Testis (tissue), 2 donors: ENCODE measurements at regions not wholly inside any gene's neighbourhood (a gene's known extent, or its start where the extent isn't known, plus 50 kb on each side); places are given as distances from the start of the nearest gene placed in this dataset.

Experiments
- DNase-seq: peaks from one replicate; pipeline ENCODE4 v3.0.0-alpha.2; 2019
- H3K27ac ChIP-seq, 2 donors: fragments of 200-600 bp; sonication (generic); one replicate each; pipeline ENCODE4 v1.5.1; 2019
- H3K27me3 ChIP-seq: fragments of 200-600 bp; sonication (generic); one replicate; pipeline ENCODE4 v1.5.1; 2019
- H3K36me3 ChIP-seq: fragments of 200-600 bp; sonication (generic); one replicate; pipeline ENCODE4 v1.5.1; 2017; ENCODE audit warnings: low read depth; ENCODE audit errors: missing control alignments
- H3K4me1 ChIP-seq: fragments of 200-600 bp; sonication (generic); one replicate; pipeline ENCODE4 v1.5.1; 2019
- H3K4me3 ChIP-seq, 2 donors: fragments of 200-600 bp; sonication (generic); one replicate each; pipeline ENCODE4 v1.5.1; 2017 to 2019
- H3K9me3 ChIP-seq: fragments of 200-600 bp; sonication (generic); one replicate; pipeline ENCODE4 v1.5.1; 2017
- POLR2A ChIP-seq: fragments of 450-650 bp; IDR thresholded peaks from one replicate; pipeline ENCODE4 v1.6.1; 2017; ENCODE audit warnings: antibody characterized with exemption, mild to moderate bottlenecking, moderate library complexity
- WGBS, 2 donors: methylation state at CpG; one replicate each; pipeline ENCODE4 v1.1.5; 2018; 5-methylcytosine and 5-hydroxymethylcytosine counted together
- intact Hi-C: fragments of 100-400 bp; cut with DNase I; formaldehyde crosslinking; loops from one replicate; pipeline ENCODE4 v1.15.1; 2023; ENCODE audit warnings: low total_unique reads
- TF ChIP-seq, protein P1 (sequence below), 3 experiments: fragments of 450-650 bp in 2 of 3; fragments of 200-600 bp in 1 of 3; sonication (generic) in 1 of 3; IDR thresholded peaks; one replicate each; pipeline ENCODE4 v1.5.1; 2016 to 2019; ENCODE audit warnings: antibody characterized with exemption in 3 of 3, mild to moderate bottlenecking in 2 of 3, moderate library complexity in 1 of 3

DNA sequence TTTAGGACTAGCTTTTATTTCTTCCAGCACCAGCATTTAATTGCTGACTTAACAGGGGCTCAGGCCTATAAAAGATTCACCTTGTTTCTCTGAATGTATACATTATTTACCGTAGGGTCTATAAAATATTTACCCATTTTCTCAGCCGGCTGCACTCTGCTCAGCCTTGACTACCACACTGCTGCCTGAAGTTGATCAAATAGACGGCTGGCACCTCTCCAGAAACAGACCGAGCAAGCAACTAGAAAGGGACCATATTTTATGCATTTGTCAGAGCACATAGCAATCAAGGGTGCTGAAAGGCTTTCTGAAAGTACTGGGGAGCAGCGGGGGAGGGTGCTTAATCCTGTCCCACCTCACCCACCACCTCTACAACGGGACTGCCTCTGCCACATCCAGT, 64.7 kb upstream of the FGGY start:
- Histone ChIP-seq H3K36me3 (no peaks in the 10 kb centered on the region), H3K9me3 (no peaks in the 10 kb centered on the region), H3K4me3 (no peak overlapping the region), H3K4me1 (no peaks in the 10 kb centered on the region), H3K27me3 (no peaks in the 10 kb centered on the region), H3K27ac (no peak overlapping the region)
- WGBS, 2 donors: 82 to 86% methylated on average over 6 of the region's 6 CpGs
- DNase-seq: no peak
- TF ChIP-seq, protein P1, sequence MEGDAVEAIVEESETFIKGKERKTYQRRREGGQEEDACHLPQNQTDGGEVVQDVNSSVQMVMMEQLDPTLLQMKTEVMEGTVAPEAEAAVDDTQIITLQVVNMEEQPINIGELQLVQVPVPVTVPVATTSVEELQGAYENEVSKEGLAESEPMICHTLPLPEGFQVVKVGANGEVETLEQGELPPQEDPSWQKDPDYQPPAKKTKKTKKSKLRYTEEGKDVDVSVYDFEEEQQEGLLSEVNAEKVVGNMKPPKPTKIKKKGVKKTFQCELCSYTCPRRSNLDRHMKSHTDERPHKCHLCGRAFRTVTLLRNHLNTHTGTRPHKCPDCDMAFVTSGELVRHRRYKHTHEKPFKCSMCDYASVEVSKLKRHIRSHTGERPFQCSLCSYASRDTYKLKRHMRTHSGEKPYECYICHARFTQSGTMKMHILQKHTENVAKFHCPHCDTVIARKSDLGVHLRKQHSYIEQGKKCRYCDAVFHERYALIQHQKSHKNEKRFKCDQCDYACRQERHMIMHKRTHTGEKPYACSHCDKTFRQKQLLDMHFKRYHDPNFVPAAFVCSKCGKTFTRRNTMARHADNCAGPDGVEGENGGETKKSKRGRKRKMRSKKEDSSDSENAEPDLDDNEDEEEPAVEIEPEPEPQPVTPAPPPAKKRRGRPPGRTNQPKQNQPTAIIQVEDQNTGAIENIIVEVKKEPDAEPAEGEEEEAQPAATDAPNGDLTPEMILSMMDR (IDR thresholded peaks at IDR 0.05): no peak
- no peak for TF ChIP-seq POLR2A
- intact Hi-C loops: no loop called here

DNA sequence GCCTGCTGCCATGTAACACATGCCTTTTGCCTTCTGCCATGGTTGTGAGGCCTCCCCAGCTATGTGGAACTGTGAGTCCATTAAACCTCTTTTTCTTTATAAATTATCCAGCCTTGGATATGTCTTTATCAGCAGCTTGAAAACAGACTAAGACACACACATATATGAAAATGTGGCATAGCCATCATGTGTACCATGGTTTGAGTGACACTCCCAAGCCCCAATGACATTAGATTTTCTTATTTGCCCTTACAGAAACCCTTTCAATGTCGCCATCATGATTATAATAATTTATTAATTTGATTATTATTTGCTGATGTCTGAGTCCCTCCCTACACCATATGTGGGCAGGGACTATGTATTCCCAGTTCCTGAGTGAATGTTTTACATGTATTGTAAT, 63.5 kb upstream of the FGGY start:
- Histone ChIP-seq H3K4me3 (no peak overlapping the region), H3K9me3 (no peaks in the 10 kb centered on the region), H3K36me3 (no peaks in the 10 kb centered on the region), H3K4me1 (no peaks in the 10 kb centered on the region), H3K27me3 (no peaks in the 10 kb centered on the region), H3K27ac (no peak overlapping the region)
- TF ChIP-seq, protein P1 (IDR thresholded peaks at IDR 0.05): no peak
- no peak for TF ChIP-seq POLR2A
- 90 to 95% methylated on average over 1 of the region's 1 CpG for WGBS, 2 donors
- DNase-seq: no peak
- intact Hi-C loops: no loop called here

DNA sequence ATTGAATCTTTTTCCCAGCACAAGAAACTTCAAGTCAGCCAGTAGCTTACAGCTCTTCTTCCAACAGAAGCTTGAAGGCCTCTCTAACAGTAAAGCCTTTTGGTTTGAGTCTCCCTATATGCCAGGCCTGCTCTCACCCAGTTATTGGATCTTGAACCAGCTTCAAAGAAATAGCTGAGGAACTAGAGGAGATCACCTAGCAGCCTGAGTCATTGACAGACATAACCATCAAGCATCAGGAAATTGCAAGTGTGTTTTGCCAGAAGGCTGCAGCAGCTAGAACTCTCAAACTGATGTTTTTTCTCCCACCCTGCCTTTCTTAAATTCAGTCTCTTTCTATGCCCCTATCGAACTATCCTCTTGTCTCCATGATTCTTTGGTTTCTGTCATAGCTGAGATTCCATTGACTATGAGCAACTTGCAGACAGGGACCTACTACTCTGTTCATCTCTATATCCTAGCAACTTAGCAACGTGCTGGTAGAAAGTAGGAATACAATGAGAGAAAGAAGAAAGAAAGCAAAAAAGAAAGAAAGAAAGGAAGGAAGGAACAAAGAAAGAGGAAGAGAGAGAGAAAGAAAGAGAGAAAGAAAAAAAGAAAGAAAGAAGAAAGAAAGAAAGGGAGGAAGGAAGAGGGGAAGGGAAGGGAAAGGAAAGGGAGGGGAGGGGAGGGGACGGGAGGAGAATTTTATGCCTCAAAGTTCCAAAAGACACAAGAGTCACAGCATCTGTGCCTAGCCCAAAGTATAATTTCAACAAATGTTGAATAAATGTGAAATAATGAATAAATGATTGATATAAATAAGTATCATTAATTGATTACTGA, 60.0 kb upstream of the FGGY start:
- no peaks in the 10 kb centered on the region for H3K27me3 ChIP-seq
- DNase-seq: no peak
- no peak overlapping the region for H3K4me3 ChIP-seq
- intact Hi-C loops: no loop called here
- H3K9me3 ChIP-seq: no peaks in the 10 kb centered on the region
- WGBS, 2 donors: 87 to 94% methylated on average over 3 of the region's 3 CpGs
- H3K27ac ChIP-seq: no peak overlapping the region
- no peaks in the 10 kb centered on the region for H3K36me3 ChIP-seq
- TF ChIP-seq POLR2A: no peak
- TF ChIP-seq, protein P1 (IDR thresholded peaks at IDR 0.05): no peak
- H3K4me1 ChIP-seq: no peaks in the 10 kb centered on the region

DNA sequence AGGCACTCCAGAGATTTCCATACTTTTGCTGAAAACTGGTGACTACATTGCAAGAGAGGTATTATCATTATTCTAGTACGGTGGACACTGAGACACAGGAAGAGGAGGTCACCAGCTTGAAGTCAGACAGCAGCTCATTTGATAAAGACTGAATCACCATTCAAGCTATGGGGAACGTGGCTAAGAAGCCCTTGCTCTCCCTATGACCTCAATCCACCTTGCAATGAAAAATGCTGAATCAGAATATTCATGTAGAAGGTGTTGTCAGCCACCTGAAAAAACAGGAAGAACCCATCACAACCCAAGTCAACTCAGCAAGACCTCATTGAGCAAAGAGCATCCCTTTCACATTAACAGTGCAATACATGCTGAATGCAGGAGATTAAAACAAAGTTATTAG, 59.0 kb upstream of the FGGY start:
- Histone ChIP-seq H3K4me3 (no peak overlapping the region), H3K4me1 (no peaks in the 10 kb centered on the region), H3K36me3 (no peaks in the 10 kb centered on the region), H3K9me3 (no peaks in the 10 kb centered on the region), H3K27ac (no peak overlapping the region), H3K27me3 (no peaks in the 10 kb centered on the region)
- DNase-seq: no peak
- no peak for TF ChIP-seq POLR2A
- TF ChIP-seq, protein P1 (IDR thresholded peaks at IDR 0.05): no peak
- intact Hi-C loops: no loop called here
- WGBS, 2 donors: 83 to 95% methylated on average over 2 of the region's 2 CpGs
